ENCODE measurements at regions not wholly inside any gene's neighbourhood (a gene's known extent, or its start where the extent isn't known, plus 50 kb on each side); places are given as distances from the start of the nearest gene placed in this dataset.

DNA sequence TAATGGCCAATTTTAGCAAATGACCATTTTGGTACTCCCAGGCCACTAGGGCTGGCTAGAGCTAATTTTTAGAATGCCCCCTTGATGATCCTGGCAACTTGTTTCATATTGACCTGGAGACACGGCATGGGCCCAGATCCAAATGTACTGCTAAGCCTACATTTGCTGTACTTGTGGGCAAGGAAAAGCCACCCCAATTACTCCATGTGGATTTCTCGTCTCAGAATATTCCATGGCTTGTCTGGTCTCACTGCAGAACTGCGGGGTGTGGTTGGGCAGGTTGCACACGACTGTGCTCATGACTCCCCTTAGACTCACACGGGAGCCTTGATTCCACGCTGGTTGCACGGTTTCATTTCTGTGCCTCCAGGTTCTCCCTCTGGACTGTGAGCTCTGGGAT is 140.9 kb downstream of the RPLP1 start:
- ChIA-PET CTCF (ENCODE audit: unreplicated experiment) (no interaction called here), POLR2A (no interaction called here)
- Histone ChIP-seq H3K9me2 (ENCODE audit: insufficient read depth, low read length) (no peaks in the 10 kb centered on the region), H3K4me2 (ENCODE audit: low read length) (no peak overlapping the region), H3K9me3 (ENCODE audit: low read length) (no peaks in the 10 kb centered on the region), H3K79me2 (ENCODE audit: insufficient read depth, low read depth, low read length) (no peaks in the 10 kb centered on the region), H2AFZ (ENCODE audit: low read length) (no peak overlapping the region), H3K36me3 (ENCODE audit: insufficient read depth, low read length) (no peaks in the 10 kb centered on the region), H3K27ac (ENCODE audit: low read depth, low read length, poor library complexity, severe bottlenecking) (no peak overlapping the region), H3K4me3 (ENCODE audit: low read depth, low read length, poor library complexity, severe bottlenecking) (no peak overlapping the region), H3K4me1 (ENCODE audit: insufficient read depth, low read length, poor library complexity, severe bottlenecking) (no peaks in the 10 kb centered on the region), H4K20me1 (ENCODE audit: insufficient read depth, low read length) (no peaks in the 10 kb centered on the region)
- intact Hi-C loops (cut with micrococcal nuclease; ENCODE audit: unreplicated experiment): no loop called here
- no peak for TF ChIP-seq EZH2phosphoT487 (IDR thresholded peaks at IDR 0.05; ENCODE audit: borderline replicate concordance, low read depth, low read length)
- TF ChIP-seq, protein P1, sequence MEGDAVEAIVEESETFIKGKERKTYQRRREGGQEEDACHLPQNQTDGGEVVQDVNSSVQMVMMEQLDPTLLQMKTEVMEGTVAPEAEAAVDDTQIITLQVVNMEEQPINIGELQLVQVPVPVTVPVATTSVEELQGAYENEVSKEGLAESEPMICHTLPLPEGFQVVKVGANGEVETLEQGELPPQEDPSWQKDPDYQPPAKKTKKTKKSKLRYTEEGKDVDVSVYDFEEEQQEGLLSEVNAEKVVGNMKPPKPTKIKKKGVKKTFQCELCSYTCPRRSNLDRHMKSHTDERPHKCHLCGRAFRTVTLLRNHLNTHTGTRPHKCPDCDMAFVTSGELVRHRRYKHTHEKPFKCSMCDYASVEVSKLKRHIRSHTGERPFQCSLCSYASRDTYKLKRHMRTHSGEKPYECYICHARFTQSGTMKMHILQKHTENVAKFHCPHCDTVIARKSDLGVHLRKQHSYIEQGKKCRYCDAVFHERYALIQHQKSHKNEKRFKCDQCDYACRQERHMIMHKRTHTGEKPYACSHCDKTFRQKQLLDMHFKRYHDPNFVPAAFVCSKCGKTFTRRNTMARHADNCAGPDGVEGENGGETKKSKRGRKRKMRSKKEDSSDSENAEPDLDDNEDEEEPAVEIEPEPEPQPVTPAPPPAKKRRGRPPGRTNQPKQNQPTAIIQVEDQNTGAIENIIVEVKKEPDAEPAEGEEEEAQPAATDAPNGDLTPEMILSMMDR (conservative IDR thresholded peaks at IDR 0.05; ENCODE audit: low read length): no peak
- no TSS peak for BruUV-seq (replicated peaks)
- no peak for DNase-seq (ENCODE audit: low spot score)

DNA sequence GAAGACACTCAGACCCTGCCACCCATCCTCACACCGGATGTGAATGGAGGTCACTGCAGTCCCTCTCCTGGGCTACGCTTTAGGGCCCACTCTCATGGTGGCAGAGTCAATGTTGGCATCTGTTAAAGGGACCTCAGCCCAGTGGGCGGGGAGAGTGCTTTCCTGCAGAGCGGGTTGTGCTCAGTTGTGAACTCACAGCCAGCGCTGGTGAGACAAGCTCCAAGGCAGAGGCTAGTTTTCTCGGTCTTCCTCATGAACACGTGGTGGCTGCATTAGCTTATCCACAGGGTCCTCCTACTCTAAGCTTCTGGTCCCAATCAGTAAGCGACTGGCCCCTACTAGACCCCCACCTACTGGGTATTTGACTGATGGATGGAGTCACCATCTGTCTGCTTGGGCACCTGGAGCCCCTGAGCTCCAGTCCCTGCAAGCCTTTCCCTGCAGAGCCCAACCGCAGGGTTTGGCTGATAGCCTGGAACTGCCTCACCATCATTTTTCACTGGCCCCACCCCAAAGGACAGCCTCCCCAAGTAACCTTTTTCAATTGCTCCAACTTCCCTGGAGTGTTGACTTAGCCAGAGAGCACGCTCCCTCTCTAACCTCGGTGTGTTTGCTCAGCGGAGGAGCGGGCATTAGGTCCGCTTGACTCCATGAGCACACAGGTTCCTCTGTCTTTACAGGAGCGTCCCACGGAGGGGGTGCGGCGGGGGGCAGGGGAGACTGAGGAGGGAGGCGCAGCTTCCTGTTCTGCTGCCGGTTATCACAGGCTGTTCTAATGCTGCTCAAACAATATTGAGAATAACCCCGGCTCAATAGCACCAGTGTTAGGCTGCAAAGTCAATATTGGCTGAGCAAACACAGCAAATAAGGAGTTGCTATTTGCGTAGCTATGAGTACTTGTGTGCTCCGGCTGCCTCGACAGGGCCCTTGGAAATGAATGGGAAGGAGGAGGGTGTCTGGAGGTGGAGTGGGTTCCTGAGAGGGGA is 141.7 kb downstream of the RPLP1 start:
- Histone ChIP-seq H3K79me2 (ENCODE audit: insufficient read depth, low read depth, low read length) (no peaks in the 10 kb centered on the region), H4K20me1 (ENCODE audit: insufficient read depth, low read length) (no peaks in the 10 kb centered on the region), H3K36me3 (ENCODE audit: insufficient read depth, low read length) (no peaks in the 10 kb centered on the region), H2AFZ (ENCODE audit: low read length) (no peak overlapping the region), H3K9me2 (ENCODE audit: insufficient read depth, low read length) (no peaks in the 10 kb centered on the region), H3K9me3 (ENCODE audit: low read length) (no peaks in the 10 kb centered on the region), H3K4me3 (ENCODE audit: low read depth, low read length, poor library complexity, severe bottlenecking) (no peak overlapping the region), H3K4me2 (ENCODE audit: low read length) (no peak overlapping the region), H3K4me1 (ENCODE audit: insufficient read depth, low read length, poor library complexity, severe bottlenecking) (no peaks in the 10 kb centered on the region), H3K27ac (ENCODE audit: low read depth, low read length, poor library complexity, severe bottlenecking) (no peak overlapping the region)
- ChIA-PET POLR2A (no interaction called here), CTCF (ENCODE audit: unreplicated experiment) (no interaction called here)
- BruUV-seq (replicated peaks): no TSS peak
- intact Hi-C loops (cut with micrococcal nuclease; ENCODE audit: unreplicated experiment): no loop called here
- no peak for TF ChIP-seq EZH2phosphoT487 (IDR thresholded peaks at IDR 0.05; ENCODE audit: borderline replicate concordance, low read depth, low read length)
- TF ChIP-seq, protein P1 (conservative IDR thresholded peaks at IDR 0.05; ENCODE audit: low read length): no peak
- DNase-seq (ENCODE audit: low spot score): no peak
